H1 (cell line): ENCODE measurements at regions not wholly inside any gene's neighbourhood (a gene's known extent, or its start where the extent isn't known, plus 50 kb on each side); places are given as distances from the start of the nearest gene placed in this dataset.

Source experiments
- CTCF ChIA-PET: fragments of 300-600 bp; sonication (Branson Sonifier 250); formaldehyde crosslinking; loops from one replicate; lab custom pipeline; 2021; ENCODE audit not compliant: partially characterized antibody; lab: Charles Lee
- POLR2A ChIA-PET: fragments of 300-600 bp; sonication (Branson Sonifier 250); formaldehyde crosslinking; loops from one replicate; lab custom pipeline; 2021; ENCODE audit warnings: inconsistent platforms; ENCODE audit not compliant: partially characterized antibody; lab: Charles Lee
- DNase-seq, 2 experiments: peaks; one replicate each; pipeline versions ENCODE4 v3.0.0 to v3.0.0-alpha.2; 2010 to 2022; ENCODE audit warnings: low spot score in 2 of 2, low read depth in 1 of 2, mixed read lengths in 1 of 2
- FAIRE-seq: peaks from 2 replicates; lab custom pipeline; 2011; peaks lifted over from hg19 to GRCh38; lab: Jason Lieb, UNC
- H2AFZ ChIP-seq: 2 replicates; pipeline ENCODE4 v1.8.1; 2012; ENCODE audit warnings: low read length, inconsistent platforms
- H2AK5ac ChIP-seq: 2 replicates; pipeline ENCODE4 v1.6.1; 2013; ENCODE audit warnings: low read depth, low read length
- H2BK120ac ChIP-seq: replicated peaks from 2 replicates; pipeline ENCODE3; 2013; ENCODE audit warnings: low read depth, low read length, inconsistent platforms
- H2BK12ac ChIP-seq: 2 replicates; pipeline ENCODE4 v1.6.1; 2013; ENCODE audit warnings: low read depth, low read length
- H2BK15ac ChIP-seq: 2 replicates; pipeline ENCODE4 v1.6.1; 2013; ENCODE audit warnings: low read length
- H2BK20ac ChIP-seq: 2 replicates; pipeline ENCODE4 v1.6.1; 2013; ENCODE audit warnings: low read length
- H2BK5ac ChIP-seq: 2 replicates; pipeline ENCODE4 v1.6.1; 2013; ENCODE audit warnings: low read depth, low read length
- H3K14ac ChIP-seq: 2 replicates; pipeline ENCODE4 v1.6.1; 2013; ENCODE audit warnings: inconsistent platforms; ENCODE audit not compliant: insufficient read length
- H3K18ac ChIP-seq: 2 replicates; pipeline ENCODE4 v1.6.1; 2013; ENCODE audit warnings: low read length; ENCODE audit errors: extremely low read depth
- H3K23ac ChIP-seq: 2 replicates; pipeline ENCODE4 v1.6.1; 2013; ENCODE audit warnings: inconsistent platforms; ENCODE audit not compliant: insufficient read length
- H3K23me2 ChIP-seq: 2 replicates; pipeline ENCODE4 v1.6.1; 2013; ENCODE audit warnings: low read depth, low read length
- H3K27ac ChIP-seq: 2 replicates; pipeline ENCODE4 v1.6.1; 2011; ENCODE audit warnings: low read depth, low read length, inconsistent platforms
- H3K27me3 ChIP-seq, 4 experiments: replicated peaks in 1 of 4; 1 replicate in 1 of 4; 2 replicates in 3 of 4; pipeline versions ENCODE4 v1.6.1 to v1.8.1; 2011 to 2013; ENCODE audit warnings: low read length in 3 of 4, mild to moderate bottlenecking in 3 of 4, inconsistent platforms in 2 of 4, mixed read lengths in 2 of 4, moderate library complexity in 1 of 4; ENCODE audit not compliant: control insufficient read depth in 3 of 4, insufficient read depth in 3 of 4; ENCODE audit errors: extremely low read depth in 1 of 4
- H3K36me3 ChIP-seq, 4 experiments: 2 replicates each; pipeline versions ENCODE4 v1.6.1 to v1.8.1; 2011 to 2013; ENCODE audit warnings: mild to moderate bottlenecking in 4 of 4, low read length in 3 of 4, moderate library complexity in 2 of 4, control low read depth in 1 of 4, inconsistent platforms in 1 of 4; ENCODE audit not compliant: insufficient read depth in 4 of 4, control insufficient read depth in 2 of 4
- H3K4ac ChIP-seq: replicated peaks from 2 replicates; pipeline ENCODE3; 2013; ENCODE audit warnings: low read length, low read depth, mixed read lengths, inconsistent platforms; ENCODE audit not compliant: insufficient read length
- H3K4me1 ChIP-seq, 4 experiments: replicated peaks in 1 of 4; 1 replicate in 1 of 4; 2 replicates in 3 of 4; pipeline versions ENCODE4 v1.6.1 to v1.8.1; 2011 to 2013; ENCODE audit warnings: low read length in 3 of 4, inconsistent platforms in 2 of 4, mixed read lengths in 1 of 4; ENCODE audit not compliant: insufficient read depth in 4 of 4, control insufficient read depth in 3 of 4
- H3K4me2 ChIP-seq, 2 experiments: 2 replicates each; pipeline versions ENCODE4 v1.6.1 to v1.8.1; 2011 to 2013; ENCODE audit warnings: low read depth in 2 of 2, low read length in 2 of 2, control low read depth in 1 of 2, inconsistent platforms in 1 of 2, mild to moderate bottlenecking in 1 of 2; ENCODE audit not compliant: insufficient read depth in 1 of 2
- H3K4me3 ChIP-seq, 4 experiments: fragments of 200-600, 300-600 bp in 1 of 4; sonication (generic), shearing (Covaris generic), sonication (Bioruptor Twin) in 1 of 4; 2 replicates each; pipeline versions ENCODE4 v1.5.1 to v1.8.1; 2011 to 2016; ENCODE audit warnings: low read length in 4 of 4, low read depth in 3 of 4, control low read depth in 2 of 4, inconsistent platforms in 2 of 4, mild to moderate bottlenecking in 2 of 4, mixed read lengths in 1 of 4, moderate library complexity in 1 of 4; ENCODE audit not compliant: insufficient read depth in 2 of 4; ENCODE audit errors: extremely low read depth in 1 of 4
- H3K56ac ChIP-seq: replicated peaks from 2 replicates; pipeline ENCODE3; 2013; ENCODE audit warnings: low read depth, mild to moderate bottlenecking, mixed read lengths, low read length, inconsistent platforms; ENCODE audit not compliant: insufficient read length
- H3K79me1 ChIP-seq: 2 replicates; pipeline ENCODE4 v1.6.1; 2013; ENCODE audit warnings: low read depth, low read length, control low read depth
- H3K79me2 ChIP-seq, 2 experiments: 2 replicates each; pipeline versions ENCODE4 v1.6.1 to v1.8.1; 2012 to 2013; ENCODE audit warnings: low read length in 2 of 2, mild to moderate bottlenecking in 2 of 2, inconsistent platforms in 1 of 2; ENCODE audit not compliant: insufficient read depth in 2 of 2, control insufficient read depth in 1 of 2
- H3K9ac ChIP-seq, 4 experiments: replicated peaks in 1 of 4; 1 replicate in 1 of 4; 2 replicates in 3 of 4; pipeline versions ENCODE4 v1.6.1 to v1.8.1; 2011 to 2013; ENCODE audit warnings: low read depth in 3 of 4, low read length in 3 of 4, control low read depth in 2 of 4, mild to moderate bottlenecking in 2 of 4, moderate library complexity in 2 of 4, inconsistent platforms in 1 of 4; ENCODE audit errors: extremely low read depth in 1 of 4
- H3K9me3 ChIP-seq, 2 experiments: 2 replicates each; pipeline versions ENCODE4 v1.6.1 to v1.8.1; 2012 to 2013; ENCODE audit warnings: mild to moderate bottlenecking in 2 of 2, moderate library complexity in 2 of 2, control low read depth in 1 of 2, inconsistent platforms in 1 of 2, low read depth in 1 of 2, low read length in 1 of 2, mixed read lengths in 1 of 2; ENCODE audit not compliant: insufficient read depth in 2 of 2
- H4K20me1 ChIP-seq, 2 experiments: replicated peaks in 1 of 2; 2 replicates each; pipeline versions ENCODE3 to v1.8.1; 2011 to 2013; ENCODE audit warnings: inconsistent platforms in 2 of 2, low read length in 2 of 2, mild to moderate bottlenecking in 1 of 2; ENCODE audit not compliant: insufficient read depth in 2 of 2, control insufficient read depth in 1 of 2
- H4K5ac ChIP-seq: 2 replicates; pipeline ENCODE4 v1.6.1; 2013; ENCODE audit warnings: low read length, low read depth, mixed read lengths, inconsistent platforms; ENCODE audit not compliant: insufficient read length
- H4K8ac ChIP-seq: 2 replicates; pipeline ENCODE4 v1.8.0; 2013; ENCODE audit warnings: mild to moderate bottlenecking, moderate library complexity, low read length, inconsistent platforms; ENCODE audit not compliant: insufficient read depth; ENCODE audit errors: extremely low read depth
- H4K91ac ChIP-seq: replicated peaks from 2 replicates; pipeline ENCODE3; 2013; ENCODE audit warnings: low read length, mixed read lengths, inconsistent platforms; ENCODE audit not compliant: insufficient read length
- JUN ChIP-seq: IDR thresholded peaks from 2 replicates; pipeline ENCODE4 v1.6.1; 2011; ENCODE audit warnings: low read depth, mild to moderate bottlenecking, improper control_type of control experiment, low read length
- RBBP5 ChIP-seq: IDR thresholded peaks from 2 replicates; pipeline ENCODE4 v1.7.1; 2012; ENCODE audit warnings: low read depth, mild to moderate bottlenecking, inconsistent platforms, low read length, moderate library complexity, borderline replicate concordance
- RXRA ChIP-seq: IDR thresholded peaks from 2 replicates; pipeline ENCODE4 v1.6.1; 2011; ENCODE audit warnings: low read depth, mild to moderate bottlenecking, low read length, moderate library complexity; ENCODE audit not compliant: insufficient read depth
- SP1 ChIP-seq: IDR thresholded peaks from 2 replicates; pipeline ENCODE4 v1.6.1; 2011; ENCODE audit warnings: low read depth, low read length
- SP2 ChIP-seq: IDR thresholded peaks from 2 replicates; pipeline ENCODE4 v1.6.1; 2012; ENCODE audit warnings: mild to moderate bottlenecking, low read length, inconsistent platforms
- WGBS, 2 experiments: shearing (Covaris generic) in 1 of 2; methylation state at CpG; one replicate each; pipeline versions ENCODE4 v1.1.6 to v1.1.7; 2013 to 2015; ENCODE audit warnings: low lambda C conversion rate in 2 of 2, mixed read lengths in 2 of 2, inconsistent platforms in 1 of 2, low coverage in 1 of 2, missing lambda C conversion rate in 1 of 2; ENCODE audit not compliant: insufficient replicate concordance in 2 of 2, insufficient coverage in 1 of 2, insufficient read length in 1 of 2; ENCODE audit errors: extremely low coverage in 1 of 2, missing lambda C conversion rate in 1 of 2; 5-methylcytosine and 5-hydroxymethylcytosine counted together
- TF ChIP-seq, protein P1 (sequence below), 3 experiments: IDR thresholded peaks; 1 replicate in 2 of 3; 2 replicates in 1 of 3; pipeline versions ENCODE4 v1.5.1 to v1.6.1; 2011; ENCODE audit warnings: low read length in 3 of 3, mild to moderate bottlenecking in 3 of 3, inconsistent platforms in 2 of 3, low read depth in 1 of 3, moderate library complexity in 1 of 3; ENCODE audit not compliant: insufficient read depth in 1 of 3; ENCODE audit errors: control extremely low read depth in 1 of 3

DNA sequence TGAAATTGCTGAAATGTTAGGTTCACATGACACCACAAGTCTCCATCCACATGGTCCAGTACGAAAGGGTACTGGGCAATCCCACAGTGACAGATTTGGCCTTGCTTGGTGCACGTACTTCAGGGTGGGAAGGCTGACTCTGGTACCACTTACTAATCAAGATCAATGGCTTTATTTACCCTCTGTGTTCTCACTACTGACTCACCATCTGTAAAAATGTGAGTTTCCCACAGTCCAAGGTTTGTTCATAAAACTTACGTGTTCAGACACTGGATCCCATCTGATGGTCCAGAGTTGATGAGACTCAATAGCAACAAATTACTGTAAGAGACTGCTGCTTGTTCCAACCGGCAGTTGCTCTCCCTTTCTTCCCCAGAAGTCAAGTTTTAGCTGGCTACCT is 231.7 kb downstream of the LMX1A start:
- Histone ChIP-seq H2BK12ac (no peak overlapping the region), H2BK15ac (no peak overlapping the region), H3K79me2 (no peaks in the 10 kb centered on the region), H3K79me1 (no peaks in the 10 kb centered on the region), H4K20me1 (no peaks in the 10 kb centered on the region), H3K4me1 (no peaks in the 10 kb centered on the region), H2BK120ac (no peak overlapping the region), H3K23ac (no peak overlapping the region), H3K56ac (no peak overlapping the region), H4K8ac (no peak overlapping the region), H3K14ac (no peak overlapping the region), H3K18ac (no peak overlapping the region), H3K23me2 (no peaks in the 10 kb centered on the region; the same call in 1 of the 2 replicates), H3K27ac (no peak overlapping the region), H2BK5ac (no peak overlapping the region), H2AFZ (no peak overlapping the region), H3K9ac (no peak overlapping the region; a peak in 1 of 7 replicates), H2BK20ac (no peak overlapping the region), H3K9me3 (no peaks in the 10 kb centered on the region), H3K4me2 (no peak overlapping the region), H3K36me3 (no peaks in the 10 kb centered on the region), H3K27me3 (peaks cover 0 to 1% (median 0%) of the 10 kb centered on the region in 4 experiments; a peak in 3 of 7 replicates), H3K4me3 (no peak overlapping the region), H2AK5ac (no peak overlapping the region), H4K91ac (no peak overlapping the region), H4K5ac (no peak overlapping the region), H3K4ac (no peak overlapping the region)
- 89% methylated on average over 4 of the region's 4 CpGs; no CpG with 5 or more reads in 1 of the 2 experiments for WGBS, 2 experiments
- TF ChIP-seq, protein P1, sequence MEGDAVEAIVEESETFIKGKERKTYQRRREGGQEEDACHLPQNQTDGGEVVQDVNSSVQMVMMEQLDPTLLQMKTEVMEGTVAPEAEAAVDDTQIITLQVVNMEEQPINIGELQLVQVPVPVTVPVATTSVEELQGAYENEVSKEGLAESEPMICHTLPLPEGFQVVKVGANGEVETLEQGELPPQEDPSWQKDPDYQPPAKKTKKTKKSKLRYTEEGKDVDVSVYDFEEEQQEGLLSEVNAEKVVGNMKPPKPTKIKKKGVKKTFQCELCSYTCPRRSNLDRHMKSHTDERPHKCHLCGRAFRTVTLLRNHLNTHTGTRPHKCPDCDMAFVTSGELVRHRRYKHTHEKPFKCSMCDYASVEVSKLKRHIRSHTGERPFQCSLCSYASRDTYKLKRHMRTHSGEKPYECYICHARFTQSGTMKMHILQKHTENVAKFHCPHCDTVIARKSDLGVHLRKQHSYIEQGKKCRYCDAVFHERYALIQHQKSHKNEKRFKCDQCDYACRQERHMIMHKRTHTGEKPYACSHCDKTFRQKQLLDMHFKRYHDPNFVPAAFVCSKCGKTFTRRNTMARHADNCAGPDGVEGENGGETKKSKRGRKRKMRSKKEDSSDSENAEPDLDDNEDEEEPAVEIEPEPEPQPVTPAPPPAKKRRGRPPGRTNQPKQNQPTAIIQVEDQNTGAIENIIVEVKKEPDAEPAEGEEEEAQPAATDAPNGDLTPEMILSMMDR (IDR thresholded peaks at IDR 0.05; ENCODE audit: control extremely low read depth in 1 of 3, insufficient read depth in 1 of 3, low read depth in 1 of 3, low read length in 3 of 3), result no peak
- TF ChIP-seq RBBP5 (no peak), JUN (no peak), SP1 (no peak), RXRA (no peak), SP2 (no peak)
- DNase-seq (no peak), FAIRE-seq (no peak)
- ChIA-PET POLR2A (no interaction called here), CTCF (interaction anchor here (0.9 to 1.5 kb wide), 3 partner anchors 8 to 246 kb away, joined by 3 to 4 read pairs (median 3); no protein-coding TSS in a partner anchor)
